GM13976 (cell line): ENCODE measurements at regions not wholly inside any gene's neighbourhood (a gene's known extent, or its start where the extent isn't known, plus 50 kb on each side); places are given as distances from the start of the nearest gene placed in this dataset.

Experiments used
- DNase-seq: peaks from one replicate; pipeline ENCODE4 v3.0.0; 2012; ENCODE audit warnings: low spot score
- in situ Hi-C: fragments of 300-500 bp; cut with MboI; formaldehyde crosslinking; loops from one replicate; pipeline ENCODE4 v1.12.0; 2022; ENCODE audit warnings: low sequenced_read_pairs, mixed read lengths, inconsistent platforms; ENCODE audit not compliant: unreplicated experiment
- TF ChIP-seq, protein P1 (sequence below): IDR thresholded peaks from 2 replicates; pipeline ENCODE4 v1.5.1; 2012; ENCODE audit warnings: borderline replicate concordance, mild to moderate bottlenecking; ENCODE audit not compliant: insufficient read depth; ENCODE audit errors: extremely low read depth, missing control alignments, control extremely low read depth

DNA sequence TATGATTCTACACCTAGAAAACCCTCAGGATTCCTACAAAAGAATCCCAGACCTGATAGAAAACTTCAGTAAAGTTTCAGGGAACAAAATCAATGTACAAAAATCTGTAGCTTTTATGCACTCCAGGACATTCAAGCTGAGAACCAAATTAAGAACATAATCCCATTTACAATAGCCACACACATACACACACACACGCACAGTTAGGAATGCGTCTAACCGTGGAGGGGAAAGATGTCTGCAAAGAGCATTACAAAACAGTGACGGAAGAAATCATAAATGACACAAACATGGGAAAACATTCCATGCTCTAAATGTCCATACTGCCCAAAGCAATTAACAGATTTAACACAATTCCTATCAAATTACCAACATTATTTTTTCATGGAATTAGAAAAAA lies 51.4 kb upstream of the CAST start:
- in situ Hi-C loops, result loop anchor here (25.0 kb wide), 1 partner anchor 552 kb away; no protein-coding TSS in a partner anchor
- no peak for DNase-seq
- TF ChIP-seq, protein P1, sequence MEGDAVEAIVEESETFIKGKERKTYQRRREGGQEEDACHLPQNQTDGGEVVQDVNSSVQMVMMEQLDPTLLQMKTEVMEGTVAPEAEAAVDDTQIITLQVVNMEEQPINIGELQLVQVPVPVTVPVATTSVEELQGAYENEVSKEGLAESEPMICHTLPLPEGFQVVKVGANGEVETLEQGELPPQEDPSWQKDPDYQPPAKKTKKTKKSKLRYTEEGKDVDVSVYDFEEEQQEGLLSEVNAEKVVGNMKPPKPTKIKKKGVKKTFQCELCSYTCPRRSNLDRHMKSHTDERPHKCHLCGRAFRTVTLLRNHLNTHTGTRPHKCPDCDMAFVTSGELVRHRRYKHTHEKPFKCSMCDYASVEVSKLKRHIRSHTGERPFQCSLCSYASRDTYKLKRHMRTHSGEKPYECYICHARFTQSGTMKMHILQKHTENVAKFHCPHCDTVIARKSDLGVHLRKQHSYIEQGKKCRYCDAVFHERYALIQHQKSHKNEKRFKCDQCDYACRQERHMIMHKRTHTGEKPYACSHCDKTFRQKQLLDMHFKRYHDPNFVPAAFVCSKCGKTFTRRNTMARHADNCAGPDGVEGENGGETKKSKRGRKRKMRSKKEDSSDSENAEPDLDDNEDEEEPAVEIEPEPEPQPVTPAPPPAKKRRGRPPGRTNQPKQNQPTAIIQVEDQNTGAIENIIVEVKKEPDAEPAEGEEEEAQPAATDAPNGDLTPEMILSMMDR, result no peak

DNA sequence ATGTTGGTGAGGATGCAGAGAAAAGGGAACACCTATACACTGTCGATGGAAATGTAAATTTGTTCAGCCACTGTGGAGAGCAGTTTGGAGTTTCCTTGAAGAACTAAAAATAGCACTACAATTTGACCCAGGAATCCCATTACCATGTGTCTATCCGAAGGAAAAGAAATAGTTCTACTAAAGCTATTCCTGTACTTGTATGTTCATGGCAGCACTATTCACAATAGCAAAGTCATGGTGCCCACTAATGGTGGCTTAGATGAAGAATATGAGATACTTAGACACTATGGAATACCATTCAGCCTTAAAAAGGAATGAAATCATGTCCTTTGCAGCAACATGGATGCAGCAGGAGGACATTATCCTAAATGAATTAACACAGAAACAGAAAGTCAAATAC lies 50.2 kb upstream of the CAST start:
- in situ Hi-C loops, result loop anchor here (25.0 kb wide), 1 partner anchor 550 kb away; no protein-coding TSS in a partner anchor
- DNase-seq, result no peak
- TF ChIP-seq, protein P1, result no peak
